Heart left ventricle (tissue), 16 donors: ENCODE measurements at regions not wholly inside any gene's neighbourhood (a gene's known extent, or its start where the extent isn't known, plus 50 kb on each side); places are given as distances from the start of the nearest gene placed in this dataset.

Experiments
- ATAC-seq, 4 donors: fragments of 200-7000 bp; cut with Tn5 transposase; one replicate each; pipeline ENCODE4 v1.9.1; 2020 to 2022; ENCODE audit warnings: moderate library complexity in 4 of 4, mild to moderate bottlenecking in 3 of 4, moderate number of reproducible peaks in 1 of 4
- DNase-seq, 5 donors: peaks; one replicate each; pipeline ENCODE4 v3.0.0-alpha.2; 2020
- H3K27ac ChIP-seq, 12 donors: fragments of 200-600 bp; sonication (generic) in 4 of 12; one replicate each; pipeline versions ENCODE4 v1.5.0 to v1.8.0; 2016 to 2022; ENCODE audit warnings: mild to moderate bottlenecking in 2 of 12
- H3K27me3 ChIP-seq, 9 donors: fragments of 200-600 bp; sonication (generic) in 2 of 9; one replicate each; pipeline versions ENCODE4 v1.5.1 to v1.8.0; 2016 to 2022; ENCODE audit warnings: mild to moderate bottlenecking in 3 of 9
- H3K36me3 ChIP-seq, 9 donors: fragments of 200-600 bp; sonication (generic) in 2 of 9; one replicate each; pipeline versions ENCODE4 v1.5.0 to v1.8.0; 2018 to 2022; ENCODE audit warnings: mild to moderate bottlenecking in 2 of 9
- H3K4me1 ChIP-seq, 12 donors: fragments of 200-600 bp; sonication (generic) in 4 of 12; one replicate each; pipeline versions ENCODE4 v1.5.0 to v1.8.0; 2016 to 2022; ENCODE audit warnings: mild to moderate bottlenecking in 3 of 12
- H3K4me3 ChIP-seq, 12 donors: fragments of 200-600 bp; sonication (generic) in 4 of 12; one replicate each; pipeline versions ENCODE4 v1.5.0 to v1.8.0; 2017 to 2022; ENCODE audit warnings: mild to moderate bottlenecking in 9 of 12, moderate library complexity in 4 of 12
- H3K9me3 ChIP-seq, 12 donors: fragments of 200-600 bp; sonication (generic) in 4 of 12; one replicate each; pipeline versions ENCODE4 v1.5.0 to v1.8.0; 2016 to 2022; ENCODE audit warnings: mild to moderate bottlenecking in 1 of 12
- CTCF ChIP-seq, 12 donors: fragments of 200-600 bp; sonication (generic) in 4 of 12; IDR thresholded peaks; one replicate each; pipeline versions ENCODE4 v1.5.0 to v1.8.0; 2018 to 2022; ENCODE audit warnings: antibody characterized with exemption in 12 of 12, mild to moderate bottlenecking in 5 of 12
- POLR2A ChIP-seq, 2 donors: fragments of 450-650 bp; IDR thresholded peaks; one replicate each; pipeline ENCODE4 v1.6.1; 2017; ENCODE audit warnings: antibody characterized with exemption in 2 of 2, mild to moderate bottlenecking in 2 of 2, moderate library complexity in 2 of 2
- WGBS, 4 donors: extraction: QIAGEN DNeasy Blood & Tissue Kit in 2 of 4; methylation state at CpG; one replicate each; pipeline versions ENCODE4 v1.1.5 to v1.1.7; 2013 to 2018; 5-methylcytosine and 5-hydroxymethylcytosine counted together
- intact Hi-C, 10 donors: fragments of 100-400 bp; cut with DNase I; formaldehyde crosslinking; loops; one replicate each; pipeline versions ENCODE4 v1.11.1 to v1.14.2; 2022
- donor health status: ischemic (EF 13 %, LVEDD 7.1; RV severe dilation, severe dysfunction).
- donor health status: healthy with polysubstance abuse.
- donor health status: DM: no; HTN: yes; CAD: no.
- donor health status: DM: no; HTN: no; CAD: no.
- donor health status: ischemic (EF 25% LVEDD 6.9; RV normal size, moderate dysfunction).
- donor health status: ischemic (EF 25% LVEDD 5.7; RV mildly dilated, moderate dysfunction).
- donor health status: healthy.
- donor health status: DM: yes; HTN: yes; CAD: no.
- donor health status: ischemic (EF 35%, LVEDD 5.7; RV mildly dilated, moderate dysfunction).
- donor health status: nonischemic (EF 11% LVEDD 7.7; RV severe dilation, severe dysfunction).
- donor health status: DM: yes; HTN: yes; CAD: no.
- donor health status: PGD.
- donor health status: ischemic (EF 29% LVEDD 5.4; RV normal size, mild dysfunction).
- donor health status: nonischemic (EF 23%, LVEDD 6.1; RV moderate dilation, normal function).

DNA sequence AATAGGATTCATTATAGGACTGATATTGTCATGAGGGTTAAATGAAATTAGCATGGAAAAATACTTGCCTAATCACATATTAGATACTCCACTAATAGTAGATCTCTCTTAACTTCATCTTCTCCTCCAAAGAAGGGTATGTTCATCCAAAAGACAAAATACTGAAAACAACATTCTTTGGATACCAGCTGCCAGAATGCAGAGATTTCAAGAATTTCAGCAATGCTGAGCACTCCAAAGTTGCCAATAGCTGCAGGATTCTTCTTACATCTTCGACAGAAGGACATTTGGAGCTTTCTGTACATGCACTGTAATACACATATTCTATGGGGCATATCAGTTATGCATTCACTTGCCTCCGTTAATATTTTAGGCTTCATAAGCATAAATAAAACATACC is 436.5 kb downstream of the HAPSTR1 start:
- 40 to 44% (median 42%) methylated on average over 2 of the region's 2 CpGs for WGBS, 4 donors
- intact Hi-C loops: no loop called here
- DNase-seq: no peak
- no peak overlapping the region for H3K27ac ChIP-seq
- H3K4me3 ChIP-seq: no peak overlapping the region
- no peaks in the 10 kb centered on the region for H3K4me1 ChIP-seq
- no peak for TF ChIP-seq POLR2A (IDR thresholded peaks at IDR 0.05)
- no peak for TF ChIP-seq CTCF (IDR thresholded peaks at IDR 0.05)
- peaks cover 0 to 18% (median 0%) of the 10 kb centered on the region in 9 donors for H3K27me3 ChIP-seq
- ATAC-seq: no peak
- no peaks in the 10 kb centered on the region for H3K36me3 ChIP-seq
- H3K9me3 ChIP-seq: peaks cover 0 to 6% (median 0%) of the 10 kb centered on the region in 12 donors

- H3K36me3 ChIP-seq: no peaks in the 10 kb centered on the region
- peaks cover 0 to 6% (median 0%) of the 10 kb centered on the region in 12 donors for H3K9me3 ChIP-seq
- H3K27ac ChIP-seq: no peak overlapping the region
- 69 to 76% (median 74%) methylated on average over 9 of the region's 9 CpGs for WGBS, 4 donors
- intact Hi-C loops: no loop called here
- no peak overlapping the region for H3K4me3 ChIP-seq
- no peaks in the 10 kb centered on the region for H3K4me1 ChIP-seq
- TF ChIP-seq POLR2A (IDR thresholded peaks at IDR 0.05): no peak
- no peak for TF ChIP-seq CTCF (IDR thresholded peaks at IDR 0.05)
- ATAC-seq (no peak), DNase-seq (no peak)
- H3K27me3 ChIP-seq: peaks cover 0 to 18% (median 0%) of the 10 kb centered on the region in 9 donors
These were observed 437.2 kb downstream of the HAPSTR1 start for GRCh38 chr16:9528511-9529079.

DNA sequence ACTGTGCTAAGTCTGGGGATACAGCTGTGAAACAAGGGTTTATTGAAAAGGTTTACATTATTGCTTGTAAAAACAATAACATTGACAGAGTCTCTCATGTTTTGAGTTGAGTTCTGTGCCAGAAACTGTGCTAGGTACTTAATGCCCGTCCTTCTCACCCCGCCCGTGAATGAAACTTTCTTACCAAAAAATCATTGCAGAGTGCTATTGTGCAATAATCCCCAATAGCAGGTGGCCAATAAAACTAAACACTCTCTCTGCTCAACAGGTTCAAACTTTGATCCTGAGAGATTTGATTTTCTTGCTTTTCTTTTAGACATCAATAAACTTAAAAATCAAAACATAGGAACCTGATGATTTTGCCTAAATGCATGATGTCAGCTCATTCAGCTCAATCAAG is 441.6 kb downstream of the HAPSTR1 start:
- intact Hi-C loops: no loop called here
- Histone ChIP-seq H3K4me3 (no peak overlapping the region), H3K27me3 (no peaks in the 10 kb centered on the region), H3K36me3 (no peaks in the 10 kb centered on the region), H3K9me3 (peaks cover 0 to 6% (median 0%) of the 10 kb centered on the region in 12 donors), H3K27ac (no peak overlapping the region), H3K4me1 (no peaks in the 10 kb centered on the region)
- 88 to 99% (median 94%) methylated on average over 3 of the region's 3 CpGs for WGBS, 4 donors
- TF ChIP-seq POLR2A (IDR thresholded peaks at IDR 0.05) (no peak), CTCF (IDR thresholded peaks at IDR 0.05) (no peak)
- ATAC-seq (no peak), DNase-seq (no peak)

- Histone ChIP-seq H3K4me3 (no peak overlapping the region), H3K27me3 (no peaks in the 10 kb centered on the region), H3K27ac (no peak overlapping the region), H3K36me3 (no peaks in the 10 kb centered on the region), H3K9me3 (peaks cover 0 to 12% (median 5%) of the 10 kb centered on the region in 12 donors), H3K4me1 (no peaks in the 10 kb centered on the region)
- WGBS, 4 donors: 24 to 42% (median 28%) methylated on average over 3 of the region's 3 CpGs
- peak in 2 of 5 donors; percentile 33 to 42 for DNase-seq
- TF ChIP-seq POLR2A (IDR thresholded peaks at IDR 0.05) (no peak), CTCF (IDR thresholded peaks at IDR 0.05) (no peak)
- intact Hi-C loops: no loop called here
- ATAC-seq: peak in 2 of 4 donors; percentile 57 to 61
These were observed 443.3 kb downstream of the HAPSTR1 start for GRCh38 chr16:9534759-9535158.
